ENCODE measurements at regions not wholly inside any gene's neighbourhood (a gene's known extent, or its start where the extent isn't known, plus 50 kb on each side); places are given as distances from the start of the nearest gene placed in this dataset.
A peak's percentile ranks its signal among the peaks of the same experiment; 100 is the strongest.

DNA sequence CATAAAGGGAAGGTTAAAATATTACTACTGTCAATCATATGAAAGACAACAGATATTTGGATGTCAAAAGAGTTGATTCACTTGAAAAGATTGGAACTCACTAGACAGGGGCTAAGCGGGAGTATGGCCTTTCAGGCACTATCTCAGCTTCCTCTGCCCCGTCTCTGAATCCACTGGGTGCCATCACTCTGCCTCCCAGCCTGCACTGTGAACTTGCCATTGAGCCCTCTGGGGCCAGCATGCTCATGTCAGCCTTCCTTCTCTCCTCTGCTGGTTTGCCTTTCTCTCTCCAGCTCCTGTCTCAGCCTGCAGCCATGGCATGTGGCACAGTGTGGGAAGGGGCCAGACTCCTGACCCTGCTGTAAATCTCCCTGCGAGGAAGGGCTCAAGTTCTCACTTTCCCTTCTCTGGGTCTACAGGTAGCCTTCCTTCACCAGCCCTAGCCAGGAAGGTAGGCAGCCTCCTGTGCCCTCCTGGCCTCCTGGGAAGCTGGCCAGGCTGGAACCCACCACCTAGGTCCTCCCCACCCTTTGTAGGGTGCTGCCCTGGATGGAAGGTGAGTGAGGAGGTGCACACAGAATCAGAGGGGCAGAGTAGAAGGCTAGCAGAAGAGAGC lies 54.0 kb upstream of the SLCO2A1 start:
- Histone ChIP-seq H4K20me1 (ENCODE audit: insufficient read depth, low read length) (no peaks in the 10 kb centered on the region), H3K4me1 (ENCODE audit: control insufficient read depth, insufficient read depth, low read length) (peaks cover 2% of the 10 kb centered on the region), H3K9ac (ENCODE audit: low read depth, low read length) (no peak overlapping the region), H4K8ac (ENCODE audit: low read depth in 2 of 2, low read length in 2 of 2) (no peak overlapping the region), H3K4me2 (ENCODE audit: low read depth, low read length) (no peak overlapping the region), H2AFZ (replicated peaks; ENCODE audit: low read length, poor library complexity) (peak overlapping the region; percentile 29), H3K14ac (replicated peaks; ENCODE audit: low read depth, low read length) (no peak overlapping the region; the same call in 1 of the 2 replicates), H4K5ac (ENCODE audit: low read depth, low read length) (no peak overlapping the region), H3K79me1 (ENCODE audit: low read depth in 1 of 2, low read length in 2 of 2) (no peaks in the 10 kb centered on the region), H3K18ac (ENCODE audit: low read depth, low read length) (no peak overlapping the region), H3K9me3 (ENCODE audit: control insufficient read depth, insufficient read depth, low read length) (peaks cover 6% of the 10 kb centered on the region), H2AK9ac (replicated peaks; ENCODE audit: low read depth, low read length, poor library complexity) (no peak overlapping the region), H3K27me3 (ENCODE audit: control insufficient read depth, insufficient read depth, low read length) (no peaks in the 10 kb centered on the region), H4K91ac (ENCODE audit: insufficient read depth, low read depth, low read length) (no peak overlapping the region), H3K4ac (ENCODE audit: low read depth, low read length) (0 out of 2 replicates have a peak overlapping the region, but pooled peaks have one; percentile 2), H3K23ac (ENCODE audit: low read depth, low read length) (no peak overlapping the region), H3K4me3 (ENCODE audit: insufficient read depth, low read depth, low read length) (no peak overlapping the region), H3K56ac (ENCODE audit: extremely low read depth, insufficient read depth, low read length) (no peak overlapping the region), H2BK20ac (ENCODE audit: low read depth, low read length) (no peak overlapping the region), H3K27ac (ENCODE audit: insufficient read depth, low read length) (no peak overlapping the region), H3K36me3 (ENCODE audit: control insufficient read depth, insufficient read depth, low read length) (no peaks in the 10 kb centered on the region), H2BK120ac (ENCODE audit: low read depth, low read length) (no peak overlapping the region), H2BK5ac (ENCODE audit: low read depth, low read length, poor library complexity, severe bottlenecking) (no peak overlapping the region), H2BK15ac (ENCODE audit: low read depth, low read length) (no peak overlapping the region), H2AK5ac (ENCODE audit: low read depth, low read length) (peak overlapping the region; percentile 60), H3K9me1 (ENCODE audit: insufficient read depth, low read length) (peaks cover 8% of the 10 kb centered on the region)
- DNase-seq = no peak
- WGBS, 2 experiments (ENCODE audit: extremely low coverage in 2 of 2, insufficient read length in 1 of 2) = no CpG with 5 or more reads among the region's 3 CpGs
- CTCF ChIA-PET = no interaction called here
- POLR2A ChIA-PET (ENCODE audit: unreplicated experiment) = no interaction called here
- no peak for ATAC-seq (ENCODE audit: low read depth)
- BruUV-seq (replicated peaks) = no TSS peak
- in situ Hi-C loops (cut with MboI; ENCODE audit: low sequenced_read_pairs) (no loop called here), dilution Hi-C loops (cut with HindIII; ENCODE audit: low sequenced_read_pairs, unreplicated experiment) (no loop called here), intact Hi-C loops (cut with micrococcal nuclease) (no loop called here)
- TF ChIP-seq BHLHE40 (IDR thresholded peaks at IDR 0.05; ENCODE audit: low read depth, low read length) = no peak
- TF ChIP-seq, protein P1, sequence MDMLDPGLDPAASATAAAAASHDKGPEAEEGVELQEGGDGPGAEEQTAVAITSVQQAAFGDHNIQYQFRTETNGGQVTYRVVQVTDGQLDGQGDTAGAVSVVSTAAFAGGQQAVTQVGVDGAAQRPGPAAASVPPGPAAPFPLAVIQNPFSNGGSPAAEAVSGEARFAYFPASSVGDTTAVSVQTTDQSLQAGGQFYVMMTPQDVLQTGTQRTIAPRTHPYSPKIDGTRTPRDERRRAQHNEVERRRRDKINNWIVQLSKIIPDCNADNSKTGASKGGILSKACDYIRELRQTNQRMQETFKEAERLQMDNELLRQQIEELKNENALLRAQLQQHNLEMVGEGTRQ (IDR thresholded peaks at IDR 0.05; ENCODE audit: low read depth, low read length) = no peak
- TF ChIP-seq CEBPB (IDR thresholded peaks at IDR 0.05; ENCODE audit: low read depth, low read length) = no peak
- TF ChIP-seq FOS (IDR thresholded peaks at IDR 0.05; ENCODE audit: low read depth, low read length) = no peak
- TF ChIP-seq MAFK (IDR thresholded peaks at IDR 0.05; ENCODE audit: low read depth, low read length) = no peak
- TF ChIP-seq RFX5 (IDR thresholded peaks at IDR 0.05; ENCODE audit: low read depth, low read length) = no peak
- no peak for TF ChIP-seq RAD21 (IDR thresholded peaks at IDR 0.05; ENCODE audit: low read length)
- TF ChIP-seq, protein P2, sequence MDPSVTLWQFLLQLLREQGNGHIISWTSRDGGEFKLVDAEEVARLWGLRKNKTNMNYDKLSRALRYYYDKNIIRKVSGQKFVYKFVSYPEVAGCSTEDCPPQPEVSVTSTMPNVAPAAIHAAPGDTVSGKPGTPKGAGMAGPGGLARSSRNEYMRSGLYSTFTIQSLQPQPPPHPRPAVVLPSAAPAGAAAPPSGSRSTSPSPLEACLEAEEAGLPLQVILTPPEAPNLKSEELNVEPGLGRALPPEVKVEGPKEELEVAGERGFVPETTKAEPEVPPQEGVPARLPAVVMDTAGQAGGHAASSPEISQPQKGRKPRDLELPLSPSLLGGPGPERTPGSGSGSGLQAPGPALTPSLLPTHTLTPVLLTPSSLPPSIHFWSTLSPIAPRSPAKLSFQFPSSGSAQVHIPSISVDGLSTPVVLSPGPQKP (IDR thresholded peaks at IDR 0.05; ENCODE audit: borderline replicate concordance, low read depth, low read length) = no peak
- TF ChIP-seq SMC3 (IDR thresholded peaks at IDR 0.05; ENCODE audit: low read depth, low read length) = no peak
- no peak for TF ChIP-seq RCOR1 (IDR thresholded peaks at IDR 0.05; ENCODE audit: insufficient replicate concordance, low read length)
- TF ChIP-seq POLR2A (IDR thresholded peaks at IDR 0.05; ENCODE audit: low read depth, low read length) = no peak
- no peak for TF ChIP-seq MXI1 (IDR thresholded peaks at IDR 0.05; ENCODE audit: borderline replicate concordance, low read depth, low read length)
- no peak for TF ChIP-seq MAZ (IDR thresholded peaks at IDR 0.05; ENCODE audit: borderline replicate concordance, low read depth, low read length)
- no peak for TF ChIP-seq NFE2L2 (IDR thresholded peaks at IDR 0.05; ENCODE audit: low read depth, low read length)

Measured in IMR-90 (cell line).